Sigmoid colon (tissue), 4 donors: ENCODE measurements at regions not wholly inside any gene's neighbourhood (a gene's known extent, or its start where the extent isn't known, plus 50 kb on each side); places are given as distances from the start of the nearest gene placed in this dataset.

Experiments used
- CTCF ChIP-seq, 4 experiments: fragments of 450-650 bp in 3 of 4; fragments of 200-600 bp in 1 of 4; IDR thresholded peaks; one replicate each; pipeline ENCODE4 v1.5.1; 2016 to 2019; ENCODE audit warnings: antibody characterized with exemption in 4 of 4, mild to moderate bottlenecking in 3 of 4, moderate library complexity in 2 of 4
- EP300 ChIP-seq, 4 donors: sonication (generic); formaldehyde crosslinking; IDR thresholded peaks; one replicate each; pipeline ENCODE4 v1.6.1; 2017; ENCODE audit warnings: antibody characterized with exemption in 4 of 4
- POLR2A ChIP-seq, 2 donors: fragments of 450-650 bp; IDR thresholded peaks; one replicate each; pipeline ENCODE4 v1.6.1; 2016; ENCODE audit warnings: antibody characterized with exemption in 2 of 2, mild to moderate bottlenecking in 2 of 2, moderate library complexity in 2 of 2
- POLR2AphosphoS5 ChIP-seq, 4 donors: sonication (generic); formaldehyde crosslinking; IDR thresholded peaks; one replicate each; pipeline ENCODE4 v1.6.1; 2017; ENCODE audit warnings: antibody characterized with exemption in 4 of 4

GRCh38 chr13:65834897-65835296 is 1395.2 kb downstream of the PCDH9 start:
- no peak for TF ChIP-seq CTCF (IDR thresholded peaks at IDR 0.05)
- TF ChIP-seq POLR2A (IDR thresholded peaks at IDR 0.05), result no peak
- TF ChIP-seq POLR2AphosphoS5 (IDR thresholded peaks at IDR 0.05), result no peak
- no peak for TF ChIP-seq EP300 (IDR thresholded peaks at IDR 0.05)
